Stomach (tissue), 8 donors: ENCODE measurements at regions not wholly inside any gene's neighbourhood (a gene's known extent, or its start where the extent isn't known, plus 50 kb on each side); places are given as distances from the start of the nearest gene placed in this dataset.

Experiments used
- DNase-seq, 2 donors: peaks; one replicate each; pipeline versions ENCODE4 v3.0.0 to v3.0.0-alpha.2; 2013 to 2019
- H3K27ac ChIP-seq, 5 donors: fragments of 200-600 bp in 4 of 5; sonication (generic) in 4 of 5; one replicate each; pipeline ENCODE4 v1.5.1; 2013 to 2019; ENCODE audit warnings: mild to moderate bottlenecking in 1 of 5, moderate library complexity in 1 of 5
- H3K27me3 ChIP-seq, 3 donors: fragments of 200-600 bp; sonication (generic); one replicate each; pipeline ENCODE4 v1.5.1; 2017 to 2019; ENCODE audit warnings: mixed run types in 1 of 3
- H3K36me3 ChIP-seq, 4 donors: fragments of 200-600 bp; sonication (generic); 1 replicate in 3 of 4; 2 replicates in 1 of 4; pipeline ENCODE4 v1.5.1; 2016 to 2019
- H3K4me1 ChIP-seq, 4 donors: fragments of 200-600 bp; sonication (generic); one replicate each; pipeline ENCODE4 v1.5.1; 2016 to 2019
- H3K4me3 ChIP-seq, 4 donors: fragments of 200-600 bp; sonication (generic) in 3 of 4; one replicate each; pipeline ENCODE4 v1.5.1; 2016 to 2019; ENCODE audit warnings: mild to moderate bottlenecking in 1 of 4
- H3K9me3 ChIP-seq, 4 donors: fragments of 200-600 bp; sonication (generic); one replicate each; pipeline ENCODE4 v1.5.1; 2016 to 2019
- CTCF ChIP-seq, 7 experiments: fragments of 450-650 bp in 4 of 7; fragments of 200-600 bp in 3 of 7; sonication (generic) in 3 of 7; IDR thresholded peaks; one replicate each; pipeline ENCODE4 v1.5.1; 2016 to 2019; ENCODE audit warnings: antibody characterized with exemption in 7 of 7, control low read depth in 2 of 7, mild to moderate bottlenecking in 1 of 7
- EP300 ChIP-seq: sonication (generic); formaldehyde crosslinking; IDR thresholded peaks from one replicate; pipeline ENCODE4 v1.6.1; 2017; ENCODE audit warnings: antibody characterized with exemption
- POLR2A ChIP-seq, 4 donors: fragments of 450-650 bp; IDR thresholded peaks; one replicate each; pipeline ENCODE4 v1.6.1; 2016; ENCODE audit warnings: antibody characterized with exemption in 4 of 4, control low read depth in 2 of 4, mild to moderate bottlenecking in 1 of 4, moderate library complexity in 1 of 4
- POLR2AphosphoS5 ChIP-seq, 3 donors: sonication (generic); formaldehyde crosslinking; IDR thresholded peaks; one replicate each; pipeline ENCODE4 v1.6.1; 2016; ENCODE audit warnings: antibody characterized with exemption in 3 of 3
- WGBS, 5 donors: extraction: QIAGEN DNeasy Blood & Tissue Kit in 3 of 5; methylation state at CpG; one replicate each; pipeline versions ENCODE4 v1.1.5 to v1.1.7; 2013 to 2018; 5-methylcytosine and 5-hydroxymethylcytosine counted together
- intact Hi-C: fragments of 100-400 bp; cut with DNase I; formaldehyde crosslinking; loops from one replicate; pipeline ENCODE4 v1.15.1; 2023; ENCODE audit warnings: low total_unique reads
- donor health status: healthy with polysubstance abuse.
- donor health status: Bipolar disorder and iron deficiency.
- donor health status: healthy.

GRCh38 chr18:40420675-40421074, 1534.4 kb upstream of the PIK3C3 start:
- intact Hi-C loops, result no loop called here
- Histone ChIP-seq H3K36me3 (no peaks in the 10 kb centered on the region), H3K27me3 (no peaks in the 10 kb centered on the region), H3K4me1 (no peaks in the 10 kb centered on the region), H3K9me3 (no peaks in the 10 kb centered on the region), H3K27ac (no peak overlapping the region), H3K4me3 (no peak overlapping the region)
- TF ChIP-seq POLR2AphosphoS5 (IDR thresholded peaks at IDR 0.05), result no peak
- 71 to 86% (median 77%) methylated on average over 1 of the region's 1 CpG for WGBS, 5 donors
- no peak for DNase-seq

- Histone ChIP-seq H3K36me3 (no peaks in the 10 kb centered on the region), H3K27me3 (no peaks in the 10 kb centered on the region), H3K27ac (no peak overlapping the region), H3K4me3 (no peak overlapping the region), H3K4me1 (no peaks in the 10 kb centered on the region), H3K9me3 (no peaks in the 10 kb centered on the region)
- intact Hi-C loops, result no loop called here
- no peak for DNase-seq
- TF ChIP-seq CTCF (IDR thresholded peaks at IDR 0.05) (no peak), EP300 (no peak), POLR2AphosphoS5 (IDR thresholded peaks at IDR 0.05) (no peak), POLR2A (IDR thresholded peaks at IDR 0.05) (no peak)
- 63 to 79% (median 75%) methylated on average over 1 of the region's 1 CpG for WGBS, 5 donors
Measured at GRCh38 chr18:40417501-40417900, 1537.5 kb upstream of the PIK3C3 start.

- Histone ChIP-seq H3K4me1 (no peaks in the 10 kb centered on the region), H3K9me3 (no peaks in the 10 kb centered on the region), H3K36me3 (no peaks in the 10 kb centered on the region), H3K27me3 (no peaks in the 10 kb centered on the region), H3K4me3 (no peak overlapping the region), H3K27ac (no peak overlapping the region)
- 59 to 82% (median 60%) methylated on average over 3 of the region's 3 CpGs for WGBS, 5 donors
- intact Hi-C loops, result no loop called here
- TF ChIP-seq POLR2A (IDR thresholded peaks at IDR 0.05) (no peak), EP300 (no peak), POLR2AphosphoS5 (IDR thresholded peaks at IDR 0.05) (no peak), CTCF (IDR thresholded peaks at IDR 0.05) (no peak)
- DNase-seq, result no peak
Measured at GRCh38 chr18:40415821-40416220, 1539.2 kb upstream of the PIK3C3 start.

- WGBS, 5 donors, result 50 to 80% (median 59%) methylated on average over 3 of the region's 3 CpGs
- no peaks in the 10 kb centered on the region for H3K27me3 ChIP-seq
- H3K9me3 ChIP-seq, result no peaks in the 10 kb centered on the region
- no peak overlapping the region for H3K4me3 ChIP-seq
- no peaks in the 10 kb centered on the region for H3K36me3 ChIP-seq
- intact Hi-C loops, result no loop called here
- no peak overlapping the region for H3K27ac ChIP-seq
- TF ChIP-seq EP300 (no peak), POLR2A (IDR thresholded peaks at IDR 0.05) (no peak), CTCF (IDR thresholded peaks at IDR 0.05) (no peak), POLR2AphosphoS5 (IDR thresholded peaks at IDR 0.05) (no peak)
- no peaks in the 10 kb centered on the region for H3K4me1 ChIP-seq
- no peak for DNase-seq
Measured at GRCh38 chr18:40415176-40415791, 1539.8 kb upstream of the PIK3C3 start.

GRCh38 chr18:40414155-40414754, 1540.8 kb upstream of the PIK3C3 start:
- peak in 1 of 2 donors; percentile 12 for DNase-seq
- intact Hi-C loops, result no loop called here
- no peak overlapping the region for H3K4me3 ChIP-seq
- WGBS, 5 donors, result 23 to 47% (median 32%) methylated on average over 5 of the region's 5 CpGs
- no peaks in the 10 kb centered on the region for H3K27me3 ChIP-seq
- no peak overlapping the region for H3K27ac ChIP-seq
- TF ChIP-seq POLR2A (IDR thresholded peaks at IDR 0.05), result no peak
- TF ChIP-seq CTCF (IDR thresholded peaks at IDR 0.05), result no peak
- TF ChIP-seq EP300, result no peak
- no peak for TF ChIP-seq POLR2AphosphoS5 (IDR thresholded peaks at IDR 0.05)
- H3K36me3 ChIP-seq, result no peaks in the 10 kb centered on the region
- H3K9me3 ChIP-seq, result no peaks in the 10 kb centered on the region
- H3K4me1 ChIP-seq, result no peaks in the 10 kb centered on the region
